HUDEP-2 (cell line): ENCODE measurements at regions not wholly inside any gene's neighbourhood (a gene's known extent, or its start where the extent isn't known, plus 50 kb on each side); places are given as distances from the start of the nearest gene placed in this dataset.

Experiments
- DNase-seq, 76 experiments: peaks; one replicate each; lab custom pipeline; 2025; ENCODE audit not compliant: unreplicated experiment in 76 of 76; lab: John Stamatoyannopoulos, UW

- no peak for DNase-seq
These were observed 279.1 kb upstream of the MAGI2 start for GRCh38 chr7:79732535-79732934.

GRCh38 chr7:79730971-79731370 lies 277.5 kb upstream of the MAGI2 start:
- no peak for DNase-seq

- no peak for DNase-seq
These were observed 270.6 kb upstream of the MAGI2 start for GRCh38 chr7:79723833-79724618.

GRCh38 chr7:79722217-79722616 lies 268.8 kb upstream of the MAGI2 start:
- DNase-seq, result no peak

GRCh38 chr7:79719216-79719615 lies 265.7 kb upstream of the MAGI2 start:
- DNase-seq, result no peak

GRCh38 chr7:79716329-79716728 lies 262.9 kb upstream of the MAGI2 start:
- no peak for DNase-seq

- DNase-seq, result no peak
These were observed 260.6 kb upstream of the MAGI2 start for GRCh38 chr7:79714081-79714480.

GRCh38 chr7:79713276-79713675 lies 259.8 kb upstream of the MAGI2 start:
- DNase-seq, result no peak

- DNase-seq, result no peak
These were observed 258.2 kb upstream of the MAGI2 start for GRCh38 chr7:79711660-79712059.

- DNase-seq, result no peak
These were observed 256.3 kb upstream of the MAGI2 start for GRCh38 chr7:79709574-79710409.

GRCh38 chr7:79702116-79702515 lies 248.6 kb upstream of the MAGI2 start:
- DNase-seq, result no peak

- DNase-seq, result no peak
These were observed 238.5 kb upstream of the MAGI2 start for GRCh38 chr7:79692015-79692414.

- no peak for DNase-seq
These were observed 237.6 kb upstream of the MAGI2 start for GRCh38 chr7:79691074-79691473.

GRCh38 chr7:79684384-79684783 lies 230.9 kb upstream of the MAGI2 start:
- no peak for DNase-seq

- no peak for DNase-seq
These were observed 230.4 kb upstream of the MAGI2 start for GRCh38 chr7:79683916-79684315.

GRCh38 chr7:79683185-79683890 lies 229.9 kb upstream of the MAGI2 start:
- DNase-seq, result no peak

- no peak for DNase-seq
These were observed 228.0 kb upstream of the MAGI2 start for GRCh38 chr7:79681454-79681853.

GRCh38 chr7:79673969-79674368 lies 220.5 kb upstream of the MAGI2 start:
- no peak for DNase-seq

GRCh38 chr7:79673421-79673820 lies 220.0 kb upstream of the MAGI2 start:
- no peak for DNase-seq

GRCh38 chr7:79668292-79668691 lies 214.8 kb upstream of the MAGI2 start:
- DNase-seq, result no peak

GRCh38 chr7:79666472-79666871 lies 213.0 kb upstream of the MAGI2 start:
- no peak for DNase-seq
